ENCODE measurements at regions not wholly inside any gene's neighbourhood (a gene's known extent, or its start where the extent isn't known, plus 50 kb on each side); places are given as distances from the start of the nearest gene placed in this dataset.

GRCh38 chr6:81553216-81553615 is 199.3 kb downstream of the TENT5A start:
- H3K18ac ChIP-seq (ENCODE audit: extremely low read depth, low read length), result no peak overlapping the region
- no peaks in the 10 kb centered on the region for H4K20me1 ChIP-seq (replicated peaks in 1 of 2; ENCODE audit: control insufficient read depth in 1 of 2, insufficient read depth in 2 of 2, low read length in 2 of 2)
- H3K27ac ChIP-seq (ENCODE audit: low read depth, low read length), result no peak overlapping the region
- no peak overlapping the region for H3K9ac ChIP-seq (replicated peaks in 1 of 4; ENCODE audit: extremely low read depth in 1 of 4, low read depth in 3 of 4, low read length in 3 of 4)
- H3K4me1 ChIP-seq (replicated peaks in 1 of 4; ENCODE audit: control insufficient read depth in 3 of 4, insufficient read depth in 4 of 4, low read length in 3 of 4), result no peaks in the 10 kb centered on the region
- H3K23me2 ChIP-seq (ENCODE audit: low read depth, low read length), result no peaks in the 10 kb centered on the region
- H3K23ac ChIP-seq (ENCODE audit: insufficient read length), result no peak overlapping the region
- FAIRE-seq, result no peak
- no peak overlapping the region for H3K4me3 ChIP-seq (ENCODE audit: extremely low read depth in 1 of 4, insufficient read depth in 2 of 4, low read depth in 3 of 4, low read length in 4 of 4)
- ChIA-PET POLR2A (ENCODE audit: partially characterized antibody) (no interaction called here), CTCF (ENCODE audit: partially characterized antibody) (no interaction called here)
- TF ChIP-seq MAX (IDR thresholded peaks at IDR 0.05), result no peak
- H3K4me2 ChIP-seq (ENCODE audit: insufficient read depth in 1 of 2, low read depth in 2 of 2, low read length in 2 of 2), result no peak overlapping the region
- H4K5ac ChIP-seq (ENCODE audit: insufficient read length, low read depth, low read length), result no peak overlapping the region
- H2AFZ ChIP-seq (ENCODE audit: low read length), result no peak overlapping the region
- WGBS, 2 experiments (ENCODE audit: extremely low coverage in 1 of 2, insufficient coverage in 1 of 2, insufficient read length in 1 of 2, insufficient replicate concordance in 2 of 2, low coverage in 1 of 2, low lambda C conversion rate in 2 of 2, missing lambda C conversion rate in 1 of 2), result 87% methylated on average over 2 of the region's 2 CpGs; no CpG with 5 or more reads in 1 of the 2 experiments
- H3K79me2 ChIP-seq (ENCODE audit: control insufficient read depth in 1 of 2, insufficient read depth in 2 of 2, low read length in 2 of 2), result no peaks in the 10 kb centered on the region
- no peaks in the 10 kb centered on the region for H3K27me3 ChIP-seq (replicated peaks in 1 of 4; ENCODE audit: control insufficient read depth in 3 of 4, extremely low read depth in 1 of 4, insufficient read depth in 3 of 4, low read length in 3 of 4)
- H3K14ac ChIP-seq (ENCODE audit: insufficient read length), result no peak overlapping the region
- H2BK20ac ChIP-seq (ENCODE audit: low read length), result no peak overlapping the region
- no peak overlapping the region for H4K91ac ChIP-seq (replicated peaks; ENCODE audit: insufficient read length, low read length)
- no peak overlapping the region for H3K4ac ChIP-seq (replicated peaks; ENCODE audit: insufficient read length, low read depth, low read length)
- no peaks in the 10 kb centered on the region for H3K36me3 ChIP-seq (ENCODE audit: control insufficient read depth in 2 of 4, insufficient read depth in 4 of 4, low read length in 3 of 4)
- no peak overlapping the region for H2BK5ac ChIP-seq (ENCODE audit: low read depth, low read length)
- H2AK5ac ChIP-seq (ENCODE audit: low read depth, low read length), result no peak overlapping the region
- DNase-seq (ENCODE audit: low read depth in 1 of 2, low spot score in 2 of 2), result no peak
- H3K56ac ChIP-seq (replicated peaks; ENCODE audit: insufficient read length, low read depth, low read length), result no peak overlapping the region
- H3K79me1 ChIP-seq (ENCODE audit: low read depth, low read length), result no peaks in the 10 kb centered on the region
- H2BK12ac ChIP-seq (ENCODE audit: low read depth, low read length), result no peak overlapping the region
- H4K8ac ChIP-seq (ENCODE audit: extremely low read depth, insufficient read depth, low read length), result no peak overlapping the region
- no peak overlapping the region for H2BK120ac ChIP-seq (replicated peaks; ENCODE audit: low read depth, low read length)
- no peak overlapping the region for H2BK15ac ChIP-seq (ENCODE audit: low read length)
- H3K9me3 ChIP-seq (ENCODE audit: insufficient read depth in 2 of 2, low read depth in 1 of 2, low read length in 1 of 2), result no peaks in the 10 kb centered on the region

Data from H1 (cell line).